Activated CD8-positive, alpha-beta T cell treated with anti-CD3 and anti-CD28 coated beads, Interleukin-2, amount 10 ng/mL, durations not matched to agents 7 days and 5 days (primary cell): ENCODE measurements at regions not wholly inside any gene's neighbourhood (a gene's known extent, or its start where the extent isn't known, plus 50 kb on each side); places are given as distances from the start of the nearest gene placed in this dataset.
"Not testable (repeated sequence)": the region's sequence is repeated elsewhere in the genome, so short reads cannot be mapped to it uniquely, and the experiment has no call there.

Experiments
- ATAC-seq: fragments of 150-1000 bp; cut with Tn5 transposase; one replicate; pipeline ENCODE4 v1.10.0; 2021; ENCODE audit warnings: moderate library complexity
- CTCF ChIA-PET: fragments of 350-600 bp; sonication (Branson Sonifier 250); formaldehyde crosslinking; loops from one replicate; lab custom pipeline; 2021; ENCODE audit warnings: antibody characterized with exemption; lab: Charles Lee
- POLR2A ChIA-PET: fragments of 350-600 bp; sonication (Branson Sonifier 250); formaldehyde crosslinking; loops from one replicate; lab custom pipeline; 2021; ENCODE audit warnings: antibody characterized with exemption; lab: Charles Lee
- DNase-seq: peaks from one replicate; pipeline ENCODE4 v3.0.0-alpha.2; 2020
- H3K27ac Mint-ChIP-seq: one replicate; pipeline ENCODE4 v1.8.0; 2021; ENCODE audit warnings: mild to moderate bottlenecking, mixed read lengths
- H3K27me3 Mint-ChIP-seq: one replicate; pipeline ENCODE4 v1.8.0; 2021; ENCODE audit warnings: low read depth, mixed read lengths
- H3K36me3 Mint-ChIP-seq: one replicate; pipeline ENCODE4 v1.8.0; 2021; ENCODE audit warnings: low read depth, mixed read lengths
- H3K4me1 Mint-ChIP-seq: one replicate; pipeline ENCODE4 v1.8.0; 2021; ENCODE audit warnings: low read depth, mixed read lengths
- H3K4me3 Mint-ChIP-seq: one replicate; pipeline ENCODE4 v1.8.0; 2021; ENCODE audit warnings: mild to moderate bottlenecking, mixed read lengths
- H3K9me3 Mint-ChIP-seq: one replicate; pipeline ENCODE4 v1.8.0; 2022; ENCODE audit warnings: mixed read lengths; ENCODE audit not compliant: insufficient read depth

DNA sequence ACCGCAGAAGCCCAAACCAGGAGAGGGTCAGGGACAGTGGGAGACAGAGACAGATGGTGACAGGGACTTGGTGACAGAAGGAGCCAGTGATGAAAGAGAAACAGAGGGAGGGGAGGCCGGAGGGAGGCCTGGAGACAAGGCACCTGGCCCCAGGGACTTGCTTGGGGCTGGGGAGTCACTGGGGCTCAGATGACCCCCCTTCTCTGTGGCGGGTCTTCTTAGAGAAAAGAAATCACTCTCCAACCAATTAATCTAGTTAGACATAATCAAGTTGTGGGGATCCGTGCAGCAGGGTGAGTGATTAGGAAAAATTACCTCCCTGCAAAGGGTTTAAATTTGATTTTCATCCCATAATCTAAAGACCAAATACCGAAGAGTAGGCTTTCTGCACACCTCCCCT, 519.8 kb downstream of the PTPRU start:
- Mint-ChIP-seq H3K9me3 (no peaks in the 10 kb centered on the region), H3K4me1 (no peaks in the 10 kb centered on the region), H3K27ac (no peak overlapping the region), H3K36me3 (no peaks in the 10 kb centered on the region), H3K4me3 (no peak overlapping the region), H3K27me3 (peaks cover 2% of the 10 kb centered on the region)
- ChIA-PET POLR2A (no interaction called here), CTCF (no interaction called here)
- no peak for DNase-seq
- ATAC-seq = no peak

- H3K36me3 Mint-ChIP-seq, POLR2A ChIA-PET, ATAC-seq, H3K4me3 Mint-ChIP-seq, H3K27ac Mint-ChIP-seq, H3K9me3 Mint-ChIP-seq, CTCF ChIA-PET, H3K27me3 Mint-ChIP-seq, DNase-seq, H3K4me1 Mint-ChIP-seq: not testable (repeated sequence)
Measured at GRCh38 chr1:29755412-29756015, 519.2 kb downstream of the PTPRU start.

GRCh38 chr1:29754573-29755375, 518.5 kb downstream of the PTPRU start:
- ChIA-PET POLR2A (no interaction called here), CTCF (no interaction called here)
- no peak overlapping the region for H3K27ac Mint-ChIP-seq

DNA sequence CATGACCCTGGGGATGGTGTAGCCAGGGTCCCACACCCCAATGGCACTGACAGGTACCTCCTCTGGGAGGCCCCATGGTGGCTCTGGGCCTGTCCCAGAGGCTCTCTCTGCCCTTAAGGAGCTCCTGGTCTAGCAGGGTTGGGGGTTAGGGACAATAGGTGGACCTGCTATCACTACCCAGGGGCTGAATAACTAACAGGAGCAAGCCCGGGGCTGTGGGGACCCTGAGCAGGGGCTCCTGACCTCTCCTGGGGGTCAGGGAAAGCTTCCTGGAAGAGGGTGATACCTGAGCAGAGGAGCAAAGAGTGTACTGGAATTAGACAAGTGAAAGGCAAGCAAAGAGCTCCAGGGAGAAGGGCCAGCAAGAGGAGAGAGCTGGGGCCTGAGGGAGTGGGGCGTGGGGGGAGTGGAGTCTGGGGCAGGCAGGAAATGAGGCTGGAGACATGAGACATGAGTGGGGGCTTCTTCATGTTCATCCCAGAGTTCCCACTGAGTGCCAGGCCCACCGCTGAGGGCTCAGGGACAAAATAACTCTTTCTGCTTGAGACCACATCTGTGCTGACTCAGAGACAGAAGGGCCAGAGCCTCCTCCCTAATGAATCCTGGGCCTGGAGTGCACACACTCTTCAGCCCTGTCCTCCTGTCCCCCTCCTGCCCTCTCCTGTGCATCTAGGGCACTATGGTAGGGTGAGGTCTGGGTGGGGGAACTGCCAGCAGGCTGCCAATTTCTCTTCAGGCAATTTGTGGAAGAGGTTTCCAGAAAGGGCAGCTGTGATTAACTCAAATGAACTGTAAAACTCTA, 517.6 kb downstream of the PTPRU start:
- ATAC-seq (no peak), DNase-seq (no peak)
- no peaks in the 10 kb centered on the region for H3K27me3 Mint-ChIP-seq
- no peaks in the 10 kb centered on the region for H3K4me1 Mint-ChIP-seq
- H3K9me3 Mint-ChIP-seq = no peaks in the 10 kb centered on the region
- no peak overlapping the region for H3K27ac Mint-ChIP-seq
- no peaks in the 10 kb centered on the region for H3K36me3 Mint-ChIP-seq
- ChIA-PET CTCF (no interaction called here), POLR2A (no interaction called here)
- H3K4me3 Mint-ChIP-seq = no peak overlapping the region

More at GRCh38 chr1:29754573-29755375, 518.5 kb downstream of the PTPRU start:
- Mint-ChIP-seq H3K4me1 (no peaks in the 10 kb centered on the region), H3K4me3 (no peak overlapping the region), H3K36me3 (no peaks in the 10 kb centered on the region), H3K27me3 (no peaks in the 10 kb centered on the region), H3K9me3 (no peaks in the 10 kb centered on the region)
- ATAC-seq = no peak
- no peak for DNase-seq

GRCh38 chr1:29753244-29753643, 516.9 kb downstream of the PTPRU start:
- ChIA-PET POLR2A (no interaction called here), CTCF (no interaction called here)
- ATAC-seq (no peak), DNase-seq (no peak)
- no peaks in the 10 kb centered on the region for H3K36me3 Mint-ChIP-seq
- H3K4me3 Mint-ChIP-seq = no peak overlapping the region
- no peak overlapping the region for H3K27ac Mint-ChIP-seq
- no peaks in the 10 kb centered on the region for H3K9me3 Mint-ChIP-seq
- no peaks in the 10 kb centered on the region for H3K4me1 Mint-ChIP-seq
- no peaks in the 10 kb centered on the region for H3K27me3 Mint-ChIP-seq

GRCh38 chr1:29752141-29752540, 515.8 kb downstream of the PTPRU start:
- H3K9me3 Mint-ChIP-seq = no peaks in the 10 kb centered on the region
- DNase-seq (no peak), ATAC-seq (no peak)
- POLR2A ChIA-PET = no interaction called here
- H3K4me1 Mint-ChIP-seq = no peaks in the 10 kb centered on the region
- H3K36me3 Mint-ChIP-seq = no peaks in the 10 kb centered on the region
- no peaks in the 10 kb centered on the region for H3K27me3 Mint-ChIP-seq
- CTCF ChIA-PET = no interaction called here
- H3K4me3 Mint-ChIP-seq = no peak overlapping the region
- no peak overlapping the region for H3K27ac Mint-ChIP-seq

- CTCF ChIA-PET = no interaction called here
- Mint-ChIP-seq H3K27me3 (no peaks in the 10 kb centered on the region), H3K4me1 (no peaks in the 10 kb centered on the region), H3K9me3 (no peaks in the 10 kb centered on the region), H3K4me3 (no peak overlapping the region), H3K27ac (no peak overlapping the region), H3K36me3 (no peaks in the 10 kb centered on the region)
- POLR2A ChIA-PET = no interaction called here
- ATAC-seq (no peak), DNase-seq (no peak)
Measured at GRCh38 chr1:29749024-29749945, 513.0 kb downstream of the PTPRU start.

DNA sequence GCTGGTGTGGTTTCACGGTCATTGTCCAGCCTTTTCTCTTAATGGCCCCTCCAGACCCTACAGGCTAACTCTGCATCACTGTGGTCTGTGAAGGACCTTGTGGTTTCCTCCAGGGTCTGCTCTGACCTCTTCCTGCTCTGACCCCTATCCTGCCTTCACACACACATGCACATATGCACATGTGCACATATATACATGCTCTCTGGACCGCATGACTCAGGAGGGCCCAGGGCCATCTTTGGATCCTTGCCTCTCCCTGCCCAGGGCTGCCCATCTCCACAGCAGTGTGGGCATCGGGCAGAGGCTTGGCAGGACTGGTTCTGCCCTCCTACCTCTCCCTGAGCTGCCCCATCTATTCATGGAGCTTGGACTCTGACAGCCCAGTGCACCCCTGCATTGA, 510.9 kb downstream of the PTPRU start:
- ChIA-PET POLR2A (no interaction called here), CTCF (no interaction called here)
- Mint-ChIP-seq H3K27ac (no peak overlapping the region), H3K9me3 (no peaks in the 10 kb centered on the region), H3K27me3 (peaks cover 2% of the 10 kb centered on the region), H3K36me3 (no peaks in the 10 kb centered on the region), H3K4me3 (no peak overlapping the region), H3K4me1 (no peaks in the 10 kb centered on the region)
- DNase-seq (no peak), ATAC-seq (no peak)

DNA sequence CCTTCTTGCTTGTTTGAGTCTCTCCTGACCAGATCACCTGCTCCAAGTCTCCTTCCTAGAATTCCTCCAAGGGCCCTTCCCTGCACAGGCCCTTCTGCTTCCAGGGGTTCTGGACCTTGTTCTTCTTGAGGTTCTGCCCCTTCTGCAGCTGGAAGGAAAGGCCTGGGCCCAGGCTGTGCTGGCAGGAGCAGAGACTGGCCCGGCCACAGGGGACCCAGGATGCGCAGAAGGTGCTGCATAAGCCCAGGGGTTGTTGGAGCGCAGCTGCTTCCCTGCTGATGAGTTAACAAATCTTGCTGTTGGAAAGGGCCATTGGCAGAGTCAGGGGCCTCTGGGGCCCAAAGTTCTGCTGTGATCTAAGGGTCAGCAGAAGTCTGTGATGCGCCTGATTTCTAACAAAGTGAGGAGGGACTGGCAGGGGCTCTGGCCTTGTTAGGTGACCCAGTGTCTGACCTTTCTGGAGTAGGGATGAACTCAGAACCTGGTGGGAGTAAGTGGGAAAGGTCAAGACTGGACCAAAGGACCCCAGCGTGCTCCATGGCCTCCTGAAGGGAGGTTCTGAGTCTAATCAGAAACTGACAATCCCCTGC, 509.8 kb downstream of the PTPRU start:
- Mint-ChIP-seq H3K27ac (no peak overlapping the region), H3K36me3 (no peaks in the 10 kb centered on the region), H3K9me3 (no peaks in the 10 kb centered on the region), H3K27me3 (peaks cover 2% of the 10 kb centered on the region), H3K4me3 (no peak overlapping the region), H3K4me1 (no peaks in the 10 kb centered on the region)
- ChIA-PET POLR2A (no interaction called here), CTCF (no interaction called here)
- DNase-seq (no peak), ATAC-seq (no peak)

- no peak overlapping the region for H3K4me3 Mint-ChIP-seq
- no peaks in the 10 kb centered on the region for H3K4me1 Mint-ChIP-seq
- no peak overlapping the region for H3K27ac Mint-ChIP-seq
- ChIA-PET CTCF (no interaction called here), POLR2A (no interaction called here)
- DNase-seq (no peak), ATAC-seq (no peak)
- peaks cover 2% of the 10 kb centered on the region for H3K27me3 Mint-ChIP-seq
- H3K9me3 Mint-ChIP-seq = no peaks in the 10 kb centered on the region
- H3K36me3 Mint-ChIP-seq = no peaks in the 10 kb centered on the region
Measured at GRCh38 chr1:29744684-29745490, 508.6 kb downstream of the PTPRU start.

GRCh38 chr1:29743931-29744330, 507.6 kb downstream of the PTPRU start:
- CTCF ChIA-PET = no interaction called here
- no peaks in the 10 kb centered on the region for H3K9me3 Mint-ChIP-seq
- DNase-seq = no peak
- no peak for ATAC-seq
- H3K4me3 Mint-ChIP-seq = no peak overlapping the region
- H3K4me1 Mint-ChIP-seq = no peaks in the 10 kb centered on the region
- POLR2A ChIA-PET = no interaction called here
- peaks cover 2% of the 10 kb centered on the region for H3K27me3 Mint-ChIP-seq
- H3K36me3 Mint-ChIP-seq = no peaks in the 10 kb centered on the region
- no peak overlapping the region for H3K27ac Mint-ChIP-seq
